Activated T-cell treated with anti-CD3 and anti-CD28 coated beads, Interleukin-2, amount 50 U/mL, for 24 hours (primary cell): ENCODE measurements at regions not wholly inside any gene's neighbourhood (a gene's known extent, or its start where the extent isn't known, plus 50 kb on each side); places are given as distances from the start of the nearest gene placed in this dataset.
"Not testable (repeated sequence)": the region's sequence is repeated elsewhere in the genome, so short reads cannot be mapped to it uniquely, and the experiment has no call there.

Source experiments
- DNase-seq: peaks from one replicate; pipeline ENCODE4 v3.0.0-alpha.2; 2020
- H3K27ac Mint-ChIP-seq: 2 replicates; pipeline ENCODE4 v1.8.0; 2020; ENCODE audit warnings: mild to moderate bottlenecking, mixed read lengths
- H3K27me3 Mint-ChIP-seq: 2 replicates; pipeline ENCODE4 v1.8.0; 2020; ENCODE audit warnings: mixed read lengths
- H3K36me3 Mint-ChIP-seq: 2 replicates; pipeline ENCODE4 v1.8.0; 2020; ENCODE audit warnings: low read depth, mixed read lengths
- H3K4me1 Mint-ChIP-seq: 2 replicates; pipeline ENCODE4 v1.8.0; 2020; ENCODE audit warnings: low read depth, mixed read lengths
- H3K4me3 Mint-ChIP-seq: 2 replicates; pipeline ENCODE4 v1.8.0; 2020; ENCODE audit warnings: mild to moderate bottlenecking, moderate library complexity, mixed read lengths
- H3K9me3 Mint-ChIP-seq: 2 replicates; pipeline ENCODE4 v1.8.0; 2020; ENCODE audit warnings: mixed read lengths

DNA sequence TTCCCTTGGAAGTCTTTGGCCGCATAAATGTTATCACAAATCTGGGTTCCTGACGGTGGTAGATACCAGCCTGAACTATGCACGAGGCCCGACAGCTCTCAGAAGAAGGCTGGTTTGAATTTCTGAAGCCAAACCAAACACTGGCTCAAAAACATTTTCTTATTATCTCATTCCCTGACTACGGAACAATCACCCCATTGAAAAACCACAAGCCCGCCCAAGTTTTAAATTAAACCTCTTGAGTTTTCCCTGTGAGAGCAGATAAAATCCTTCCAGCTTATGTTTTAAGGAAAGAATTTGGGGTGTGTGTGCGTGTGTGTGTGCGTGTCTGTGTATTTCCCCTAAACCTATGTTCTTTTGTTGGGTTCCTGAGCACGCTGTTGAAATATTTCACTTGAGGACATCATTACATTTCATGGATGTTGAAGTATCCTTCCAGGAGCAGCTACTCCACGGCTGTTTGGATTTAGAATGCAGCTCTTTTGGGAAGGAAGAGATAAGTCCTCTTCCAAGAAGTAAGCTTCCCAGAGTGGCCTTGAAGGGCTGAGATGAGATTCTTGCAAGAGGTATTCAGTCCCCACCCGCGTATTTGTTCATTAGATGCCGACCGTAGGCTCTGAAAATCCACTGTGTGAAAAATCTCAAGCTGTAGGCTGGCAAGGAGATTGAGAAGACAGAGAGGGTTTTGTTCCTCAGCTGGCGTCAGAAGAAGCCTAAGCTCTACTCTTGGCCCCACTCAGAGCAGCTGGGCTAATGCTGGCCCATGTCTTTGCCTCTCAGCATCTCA is 131.0 kb upstream of the NCOR2 start:
- peaks cover under 1% of the 10 kb centered on the region for H3K9me3 Mint-ChIP-seq
- no peak overlapping the region for H3K27ac Mint-ChIP-seq
- DNase-seq = no peak
- no peak overlapping the region for H3K4me3 Mint-ChIP-seq
- H3K27me3 Mint-ChIP-seq = peaks cover 4% of the 10 kb centered on the region
- H3K4me1 Mint-ChIP-seq = peaks cover 14% of the 10 kb centered on the region
- H3K36me3 Mint-ChIP-seq = no peaks in the 10 kb centered on the region

DNA sequence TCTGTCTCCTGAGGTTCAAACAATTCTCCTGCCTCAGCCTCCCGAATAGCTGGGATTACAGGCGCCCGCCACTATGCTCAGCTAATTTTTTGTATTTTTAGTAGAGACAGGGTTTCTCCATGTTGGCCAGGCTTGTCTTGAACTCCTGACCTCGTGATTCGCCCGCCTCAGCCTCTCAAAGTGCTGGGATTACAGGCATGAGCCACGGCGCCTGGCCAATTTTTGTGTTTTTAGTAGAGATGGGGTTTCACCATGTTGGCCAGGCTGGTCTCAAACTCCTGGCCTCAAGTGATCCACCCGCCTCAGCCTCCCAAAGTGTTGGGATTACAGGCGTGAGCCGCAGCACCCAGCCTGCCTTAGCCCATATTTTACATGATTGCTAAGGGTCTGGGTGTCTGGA is 130.3 kb upstream of the NCOR2 start:
- not testable (repeated sequence) for H3K27me3 Mint-ChIP-seq, H3K9me3 Mint-ChIP-seq, H3K4me3 Mint-ChIP-seq

DNA sequence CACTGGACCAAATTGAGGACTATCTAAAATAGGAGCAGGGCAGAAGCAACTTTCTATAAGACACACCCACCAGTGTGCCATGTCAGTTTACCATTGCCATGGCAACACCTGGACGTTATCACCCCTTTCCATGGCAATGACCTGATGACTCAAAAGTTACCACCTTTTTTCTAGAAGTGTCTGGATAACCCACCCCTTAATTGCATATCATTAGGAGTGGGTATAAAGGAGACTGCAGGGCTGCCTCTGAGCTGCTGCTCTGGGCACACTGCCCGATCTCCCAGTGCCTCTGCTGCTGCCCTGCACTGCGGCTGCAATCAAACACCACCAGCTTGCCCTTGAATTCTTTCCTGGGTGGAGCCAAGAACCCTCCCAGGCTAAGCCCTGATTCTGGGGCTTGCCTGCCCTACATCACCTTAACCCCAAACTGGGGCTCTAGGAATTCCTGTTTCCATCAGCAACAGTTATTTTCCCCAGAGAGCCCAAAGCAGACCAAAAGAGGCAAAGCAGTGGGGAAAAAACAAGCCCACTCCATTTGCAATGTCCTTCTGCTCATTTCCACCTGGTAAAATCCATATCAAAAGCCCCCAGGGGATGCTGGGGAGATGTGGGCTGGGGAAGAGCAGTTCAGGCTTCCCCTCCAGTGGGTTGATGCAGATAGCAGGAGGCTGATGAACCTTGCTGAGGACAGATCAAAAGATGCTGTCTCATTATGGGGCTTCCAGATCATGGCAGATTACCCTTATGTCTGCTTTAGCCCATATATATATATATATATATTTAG is 129.5 kb upstream of the NCOR2 start:
- no peaks in the 10 kb centered on the region for H3K36me3 Mint-ChIP-seq
- peaks cover 6% of the 10 kb centered on the region for H3K9me3 Mint-ChIP-seq
- H3K4me1 Mint-ChIP-seq = peaks cover 16% of the 10 kb centered on the region
- DNase-seq = no peak
- H3K27ac Mint-ChIP-seq = no peak overlapping the region
- no peak overlapping the region for H3K4me3 Mint-ChIP-seq
- peaks cover 4% of the 10 kb centered on the region for H3K27me3 Mint-ChIP-seq

More for the DNA sequence above, 130.3 kb upstream of the NCOR2 start:
- not testable (repeated sequence) for H3K27ac Mint-ChIP-seq, H3K36me3 Mint-ChIP-seq, DNase-seq
- H3K4me1 Mint-ChIP-seq = peaks cover 16% of the 10 kb centered on the region

DNA sequence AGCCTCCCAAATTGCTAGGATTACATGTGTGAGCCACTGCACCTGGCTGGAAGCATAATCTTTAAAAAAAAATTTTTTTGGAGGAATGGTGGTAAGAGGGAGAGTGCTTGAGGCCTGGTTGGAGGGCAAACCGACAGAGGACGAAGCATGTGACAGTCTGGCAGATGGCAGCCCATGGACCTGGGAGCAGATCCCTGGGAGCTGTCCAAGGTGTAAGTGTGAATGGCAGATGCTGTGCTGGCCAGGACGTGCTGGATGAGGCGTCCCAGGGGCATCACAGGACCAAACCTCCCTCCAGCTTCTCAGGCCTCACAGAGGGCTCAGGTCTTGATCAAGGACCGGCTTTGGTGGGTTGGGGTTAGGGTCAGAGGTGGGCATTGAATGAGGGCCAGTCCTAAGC is 128.4 kb upstream of the NCOR2 start:
- H3K4me1 Mint-ChIP-seq = peaks cover 16% of the 10 kb centered on the region
- H3K9me3 Mint-ChIP-seq = peaks cover 6% of the 10 kb centered on the region
- H3K27ac Mint-ChIP-seq = no peak overlapping the region
- H3K27me3 Mint-ChIP-seq = peaks cover 4% of the 10 kb centered on the region
- H3K36me3 Mint-ChIP-seq = no peaks in the 10 kb centered on the region
- no peak for DNase-seq
- no peak overlapping the region for H3K4me3 Mint-ChIP-seq

DNA sequence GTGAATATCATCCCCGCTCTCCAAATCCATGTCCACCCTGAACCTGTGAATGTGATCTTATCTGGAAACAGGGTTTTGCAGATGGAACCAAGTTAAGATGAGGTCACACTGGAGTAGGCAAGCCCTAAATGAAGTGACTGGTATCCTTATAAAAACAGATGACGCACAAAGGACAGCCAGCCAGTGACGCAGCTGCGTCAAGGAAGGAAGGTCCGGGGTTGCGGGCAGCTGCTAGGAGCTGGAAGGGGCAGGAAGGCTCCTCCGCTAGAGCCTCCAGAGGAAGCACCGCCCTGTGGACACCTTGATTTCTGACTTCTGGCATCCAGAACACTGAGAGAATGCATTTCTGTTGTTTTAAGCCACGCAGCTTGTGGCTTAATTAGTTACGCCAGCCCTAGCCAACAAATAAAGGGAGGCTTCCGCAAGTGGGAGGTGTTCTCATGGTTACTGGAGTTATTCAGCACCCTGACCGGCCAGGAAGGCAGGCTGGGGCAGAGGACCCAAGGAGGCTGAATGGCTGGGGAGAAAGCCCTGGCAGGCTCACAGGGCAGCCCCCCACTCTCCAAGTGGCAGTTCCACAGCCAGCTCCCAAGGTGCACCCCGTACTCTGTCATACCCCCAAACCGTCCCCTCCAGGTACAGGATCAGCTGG is 127.6 kb upstream of the NCOR2 start:
- H3K27me3 Mint-ChIP-seq = peaks cover 4% of the 10 kb centered on the region
- no peak for DNase-seq
- H3K4me3 Mint-ChIP-seq = no peak overlapping the region
- H3K9me3 Mint-ChIP-seq = peaks cover 6% of the 10 kb centered on the region
- no peaks in the 10 kb centered on the region for H3K36me3 Mint-ChIP-seq
- H3K4me1 Mint-ChIP-seq = peaks cover 16% of the 10 kb centered on the region
- H3K27ac Mint-ChIP-seq = no peak overlapping the region

DNA sequence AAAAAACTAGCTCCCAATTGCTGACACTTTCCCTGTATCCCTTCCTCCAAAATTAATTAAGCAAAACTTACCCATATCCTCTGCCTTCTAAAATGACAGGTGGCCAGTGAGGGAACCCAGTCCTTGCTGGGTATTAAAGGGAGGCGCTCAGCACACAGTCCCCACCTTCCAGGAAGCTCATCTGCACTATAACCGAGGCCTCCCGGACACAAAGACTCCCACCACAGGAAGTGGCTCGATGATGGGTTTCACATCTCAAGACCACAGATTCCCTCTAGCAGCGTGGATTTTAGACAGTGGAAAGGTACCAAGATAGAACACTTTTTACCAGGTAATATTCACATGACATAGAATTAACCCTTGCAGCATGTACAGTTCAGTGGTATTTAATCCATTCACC is 126.8 kb upstream of the NCOR2 start:
- Mint-ChIP-seq H3K27ac (no peak overlapping the region), H3K4me1 (peaks cover 16% of the 10 kb centered on the region), H3K9me3 (peaks cover 6% of the 10 kb centered on the region), H3K36me3 (no peaks in the 10 kb centered on the region), H3K27me3 (peaks cover 4% of the 10 kb centered on the region), H3K4me3 (no peak overlapping the region)
- no peak for DNase-seq

DNA sequence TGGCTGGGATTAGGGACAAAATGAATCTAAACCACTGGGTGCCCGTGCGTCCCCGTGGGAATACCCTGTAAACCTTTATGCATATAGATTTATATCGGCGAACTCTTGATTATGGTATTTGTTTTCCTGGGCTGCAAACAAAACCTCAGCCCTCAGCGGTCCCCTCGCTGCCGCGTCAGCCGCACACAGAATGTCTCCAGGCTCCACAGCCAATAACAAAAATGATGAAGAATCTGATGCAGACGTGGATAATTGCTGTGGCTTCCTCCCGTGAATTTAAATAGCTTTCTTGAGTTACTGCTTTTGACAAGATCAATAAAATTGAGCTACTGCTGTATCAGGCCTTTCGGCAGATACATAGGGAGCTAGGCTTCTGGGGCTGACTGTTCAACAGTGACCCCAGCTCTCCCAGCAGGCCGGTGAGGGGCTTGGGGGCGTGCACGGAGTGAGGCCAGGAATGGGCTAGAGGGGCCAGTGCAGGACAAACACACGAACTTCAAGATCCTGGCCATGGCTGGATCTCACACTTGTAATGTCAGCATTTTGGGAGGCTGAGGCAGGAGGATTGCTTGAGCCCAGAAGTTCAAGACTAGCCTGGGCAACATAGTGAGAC is 125.8 kb upstream of the NCOR2 start:
- Mint-ChIP-seq H3K4me3 (no peak overlapping the region), H3K27me3 (peaks cover 2% of the 10 kb centered on the region), H3K9me3 (peaks cover 6% of the 10 kb centered on the region), H3K4me1 (peaks cover 22% of the 10 kb centered on the region), H3K36me3 (no peaks in the 10 kb centered on the region), H3K27ac (no peak overlapping the region)
- DNase-seq = no peak

DNA sequence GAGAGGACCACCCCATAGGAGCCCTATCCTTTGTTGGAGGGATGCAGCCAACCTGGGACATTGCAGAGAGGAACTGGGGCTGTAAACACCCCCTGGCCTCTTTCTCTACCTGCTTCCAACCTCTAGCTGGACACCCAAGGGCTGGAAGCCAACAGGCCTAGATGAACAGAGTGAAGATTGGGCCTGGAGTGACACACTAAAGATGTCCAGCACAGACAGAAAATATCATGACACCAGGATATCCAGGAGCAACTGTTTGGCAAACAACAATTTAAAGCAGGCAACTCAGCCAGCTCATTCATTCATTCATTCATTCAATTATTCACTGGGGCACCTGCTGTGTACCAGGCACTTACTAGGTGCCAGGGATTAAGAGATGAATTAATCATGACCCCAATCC is 125.0 kb upstream of the NCOR2 start:
- Mint-ChIP-seq H3K36me3 (no peaks in the 10 kb centered on the region), H3K27me3 (no peaks in the 10 kb centered on the region), H3K4me3 (no peak overlapping the region), H3K9me3 (peaks cover 6% of the 10 kb centered on the region), H3K4me1 (peaks cover 30% of the 10 kb centered on the region), H3K27ac (no peak overlapping the region)
- DNase-seq = no peak

DNA sequence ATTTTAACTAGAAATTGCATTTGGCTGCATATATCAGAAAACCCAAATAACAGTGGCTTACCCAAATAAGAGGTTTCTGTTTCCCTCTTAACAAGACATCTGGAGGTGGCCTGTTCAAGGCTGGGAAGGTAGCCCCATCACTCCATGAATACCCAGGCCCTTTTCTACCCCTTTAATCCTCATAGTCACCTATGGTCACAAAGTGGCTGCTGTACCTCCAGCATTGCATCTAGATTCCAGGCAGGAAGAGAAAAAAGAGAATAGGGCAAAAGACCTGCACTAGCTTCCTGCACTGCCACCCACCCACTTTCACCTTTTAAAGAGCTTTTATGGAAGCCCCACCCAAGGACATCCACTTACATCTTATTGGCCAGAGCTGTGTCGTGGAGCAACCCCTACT is 124.0 kb upstream of the NCOR2 start:
- H3K27me3 Mint-ChIP-seq = no peaks in the 10 kb centered on the region
- H3K27ac Mint-ChIP-seq = no peak overlapping the region
- no peak overlapping the region for H3K4me3 Mint-ChIP-seq
- H3K4me1 Mint-ChIP-seq = peaks cover 35% of the 10 kb centered on the region
- no peak for DNase-seq
- H3K36me3 Mint-ChIP-seq = no peaks in the 10 kb centered on the region
- peaks cover 6% of the 10 kb centered on the region for H3K9me3 Mint-ChIP-seq

DNA sequence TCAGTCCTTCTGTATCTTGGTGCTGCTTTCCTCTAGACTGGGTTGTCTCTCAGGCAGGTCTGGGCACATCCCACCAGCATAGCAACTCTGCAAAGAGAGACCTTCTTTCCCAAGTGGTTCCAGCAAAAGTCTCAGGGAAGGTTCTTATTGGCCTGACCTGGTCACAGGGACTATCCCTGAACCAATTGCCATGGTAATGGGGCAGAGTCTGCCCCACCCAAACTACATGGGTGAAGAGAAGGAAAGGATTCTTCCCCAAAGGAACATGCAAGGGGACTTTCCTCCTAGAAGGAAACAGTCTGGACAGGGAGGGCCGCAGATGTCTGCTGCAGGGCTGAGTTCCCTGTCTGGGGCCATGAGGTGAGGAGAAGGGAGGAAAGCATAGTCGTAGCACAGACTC is 122.2 kb upstream of the NCOR2 start:
- Mint-ChIP-seq H3K36me3 (no peaks in the 10 kb centered on the region), H3K4me1 (peaks cover 36% of the 10 kb centered on the region), H3K27ac (no peak overlapping the region), H3K4me3 (no peak overlapping the region), H3K9me3 (peaks cover 6% of the 10 kb centered on the region), H3K27me3 (no peaks in the 10 kb centered on the region)
- no peak for DNase-seq

DNA sequence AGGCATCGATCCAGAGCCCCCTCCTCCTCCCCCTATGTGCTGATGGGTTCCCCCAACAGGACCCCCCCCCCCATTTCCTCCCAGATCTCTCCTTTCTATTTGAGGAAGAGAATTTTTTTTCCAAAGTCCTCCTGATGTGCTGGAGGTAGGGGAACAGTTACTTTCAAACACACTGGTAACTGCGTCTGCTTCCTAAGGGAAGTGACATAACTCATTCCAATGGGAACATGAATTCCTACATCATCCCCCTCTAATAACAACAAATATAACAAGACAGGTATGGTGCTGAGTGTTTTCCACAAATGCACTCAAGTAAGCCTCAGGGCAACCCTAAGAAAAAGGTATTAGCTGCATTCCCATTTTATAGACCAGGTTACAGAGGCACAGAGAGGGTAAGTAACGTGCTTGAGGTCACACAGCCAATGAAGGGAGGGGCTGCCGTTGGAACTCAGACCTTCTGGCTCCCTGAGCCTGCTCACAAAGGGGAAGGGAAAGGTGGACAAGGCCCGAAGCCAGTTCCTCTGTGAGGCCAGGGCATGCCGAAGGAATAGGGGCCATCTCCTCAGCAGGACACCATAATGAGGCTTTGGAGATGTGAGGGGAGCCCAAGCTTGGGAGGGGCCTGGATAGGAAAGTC is 121.1 kb upstream of the NCOR2 start:
- Mint-ChIP-seq H3K4me1 (peaks cover 34% of the 10 kb centered on the region), H3K27me3 (no peaks in the 10 kb centered on the region), H3K27ac (no peak overlapping the region), H3K9me3 (peaks cover 6% of the 10 kb centered on the region), H3K36me3 (no peaks in the 10 kb centered on the region), H3K4me3 (no peak overlapping the region)
- DNase-seq = no peak

DNA sequence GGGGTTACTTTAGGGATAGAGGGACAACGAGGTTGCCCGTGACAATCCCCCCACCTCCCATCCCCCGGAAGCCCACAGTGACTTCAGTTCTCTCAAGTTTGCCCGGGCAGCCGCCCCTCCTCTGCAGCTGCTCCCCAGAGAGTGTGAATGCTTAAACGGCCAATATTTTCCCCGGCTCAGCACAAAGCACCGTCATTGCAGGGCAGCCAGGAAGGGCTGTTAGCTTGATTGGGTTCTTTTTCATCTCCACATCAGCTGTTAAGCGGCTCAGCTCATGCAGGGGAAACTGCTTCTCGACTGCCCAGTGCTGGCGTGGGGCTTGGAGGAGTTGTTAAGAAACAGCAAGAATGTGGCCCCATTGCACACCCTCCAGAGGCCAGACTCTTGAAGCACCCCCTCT is 120.5 kb upstream of the NCOR2 start:
- H3K36me3 Mint-ChIP-seq = no peaks in the 10 kb centered on the region
- no peaks in the 10 kb centered on the region for H3K27me3 Mint-ChIP-seq
- peak; percentile 52 for DNase-seq
- H3K27ac Mint-ChIP-seq = no peak overlapping the region
- H3K9me3 Mint-ChIP-seq = peaks cover under 1% of the 10 kb centered on the region
- H3K4me1 Mint-ChIP-seq = peaks cover 34% of the 10 kb centered on the region
- no peak overlapping the region for H3K4me3 Mint-ChIP-seq

DNA sequence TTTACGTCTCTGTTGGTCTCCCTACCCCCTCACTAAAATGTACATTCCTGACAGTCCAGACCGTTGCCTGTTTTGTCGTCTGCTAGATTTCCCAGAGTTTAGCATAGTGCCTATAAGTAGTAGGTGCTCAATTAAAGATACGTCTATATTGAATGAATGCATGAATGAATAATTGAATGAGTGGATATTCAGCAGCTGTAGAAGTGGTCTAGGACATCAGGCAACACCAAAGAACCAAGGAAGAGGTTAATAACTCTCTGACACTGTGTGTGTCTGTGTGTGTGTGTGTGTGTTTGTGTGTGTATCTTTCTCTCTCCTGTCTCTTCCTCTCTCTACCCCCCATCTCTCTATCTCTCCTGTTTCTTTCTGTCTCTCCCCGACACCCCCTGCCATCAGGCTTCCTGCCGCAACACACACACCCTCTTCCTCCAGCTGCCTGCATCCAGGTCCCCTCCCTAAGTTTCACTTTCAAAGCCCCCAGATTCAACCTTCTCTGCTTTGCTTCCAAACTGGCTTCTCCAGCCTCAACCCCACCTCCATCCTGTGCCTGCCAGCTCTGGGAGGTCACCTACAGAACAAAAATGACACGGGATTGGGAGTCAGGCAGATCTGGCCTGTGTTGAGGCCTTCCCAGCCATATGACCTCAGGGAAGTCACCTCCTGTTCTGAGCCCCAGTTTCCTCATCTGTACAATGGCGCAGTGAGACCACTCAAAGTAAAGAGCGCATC is 119.9 kb upstream of the NCOR2 start:
- no peak overlapping the region for H3K27ac Mint-ChIP-seq
- H3K9me3 Mint-ChIP-seq = no peaks in the 10 kb centered on the region
- no peaks in the 10 kb centered on the region for H3K36me3 Mint-ChIP-seq
- no peak for DNase-seq
- H3K4me1 Mint-ChIP-seq = peaks cover 34% of the 10 kb centered on the region
- H3K4me3 Mint-ChIP-seq = no peak overlapping the region
- no peaks in the 10 kb centered on the region for H3K27me3 Mint-ChIP-seq
